ENCODE measurements at regions not wholly inside any gene's neighbourhood (a gene's known extent, or its start where the extent isn't known, plus 50 kb on each side); places are given as distances from the start of the nearest gene placed in this dataset.

- H3K4me3 ChIP-seq (ENCODE audit: low read depth, low read length), result no peak overlapping the region
- no peak for TF ChIP-seq CTCF (IDR thresholded peaks at IDR 0.05; ENCODE audit: low read depth, low read length, missing control alignments)
- in situ Hi-C loops (cut with HindIII; ENCODE audit: low sequenced_read_pairs), result loop anchor here (5.0 kb wide), 1 partner anchor 89 kb away; no protein-coding TSS in a partner anchor
Observed at GRCh38 chr6:14353798-14354197, 236.2 kb downstream of the CD83 start.

GRCh38 chr6:14354919-14355572 lies 237.5 kb downstream of the CD83 start:
- in situ Hi-C loops (cut with HindIII; ENCODE audit: low sequenced_read_pairs), result loop anchor here (5.0 kb wide), 1 partner anchor 87 kb away; no protein-coding TSS in a partner anchor
- no peak overlapping the region for H3K4me3 ChIP-seq (ENCODE audit: low read depth, low read length)
- peak; percentile 86 for DNase-seq (ENCODE audit: low read depth)
- TF ChIP-seq CTCF (IDR thresholded peaks at IDR 0.05; ENCODE audit: low read depth, low read length, missing control alignments), result no peak

More at GRCh38 chr6:14353798-14354197, 236.2 kb downstream of the CD83 start:
- DNase-seq (ENCODE audit: low read depth), result no peak

GRCh38 chr6:14359438-14359837 lies 241.9 kb downstream of the CD83 start:
- in situ Hi-C loops (cut with HindIII; ENCODE audit: low sequenced_read_pairs), result no loop called here
- no peak for DNase-seq (ENCODE audit: low read depth)
- H3K4me3 ChIP-seq (ENCODE audit: low read depth, low read length), result no peak overlapping the region
- no peak for TF ChIP-seq CTCF (IDR thresholded peaks at IDR 0.05; ENCODE audit: low read depth, low read length, missing control alignments)

- in situ Hi-C loops (cut with HindIII; ENCODE audit: low sequenced_read_pairs), result no loop called here
- DNase-seq (ENCODE audit: low read depth), result no peak
- TF ChIP-seq CTCF (IDR thresholded peaks at IDR 0.05; ENCODE audit: low read depth, low read length, missing control alignments), result no peak
- H3K4me3 ChIP-seq (ENCODE audit: low read depth, low read length), result no peak overlapping the region
Observed at GRCh38 chr6:14360565-14360964, 243.0 kb downstream of the CD83 start.

- no peak overlapping the region for H3K4me3 ChIP-seq (ENCODE audit: low read depth, low read length)
- TF ChIP-seq CTCF (IDR thresholded peaks at IDR 0.05; ENCODE audit: low read depth, low read length, missing control alignments), result no peak
- no peak for DNase-seq (ENCODE audit: low read depth)
- in situ Hi-C loops (cut with HindIII; ENCODE audit: low sequenced_read_pairs), result no loop called here
Observed at GRCh38 chr6:14361297-14361696, 243.7 kb downstream of the CD83 start.

- no peak overlapping the region for H3K4me3 ChIP-seq (ENCODE audit: low read depth, low read length)
- no peak for TF ChIP-seq CTCF (IDR thresholded peaks at IDR 0.05; ENCODE audit: low read depth, low read length, missing control alignments)
- in situ Hi-C loops (cut with HindIII; ENCODE audit: low sequenced_read_pairs), result no loop called here
- no peak for DNase-seq (ENCODE audit: low read depth)
Observed at GRCh38 chr6:14361956-14362587, 244.5 kb downstream of the CD83 start.

All from astrocyte of the cerebellum (primary cell).